HG02973 (cell line): ENCODE measurements at regions not wholly inside any gene's neighbourhood (a gene's known extent, or its start where the extent isn't known, plus 50 kb on each side); places are given as distances from the start of the nearest gene placed in this dataset.

Experiments
- ATAC-seq: cut with Tn5 transposase; IDR thresholded peaks from one replicate; pipeline ENCODE4 v1.9.1; 2021; ENCODE audit warnings: moderate library complexity; ENCODE audit not compliant: unreplicated experiment

- no peak for ATAC-seq
These were observed 50.6 kb upstream of the LOC128125822 start for GRCh38 chr6:63521475-63522210.
